ENCODE measurements at regions not wholly inside any gene's neighbourhood (a gene's known extent, or its start where the extent isn't known, plus 50 kb on each side); places are given as distances from the start of the nearest gene placed in this dataset.

DNA sequence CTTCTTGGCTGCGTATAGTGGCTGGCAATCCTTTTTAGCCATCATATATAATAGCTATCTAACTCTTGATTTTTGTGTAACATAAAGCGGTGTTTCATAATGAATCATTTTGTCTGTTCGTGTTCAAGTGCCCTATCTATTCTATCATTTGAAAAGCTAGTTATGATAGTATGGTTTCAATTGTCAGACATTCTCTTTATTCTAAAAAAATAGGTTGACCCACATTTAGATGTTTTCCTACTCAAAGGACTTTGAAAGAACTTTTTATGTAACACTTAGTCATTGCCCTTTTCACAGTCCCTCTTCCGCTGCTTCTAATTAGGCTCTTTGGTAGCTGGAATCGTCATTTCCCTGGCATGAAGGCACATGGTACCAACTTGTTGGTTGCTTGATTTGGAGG lies 272.2 kb upstream of the B3GALT2 start:
- WGBS, 2 experiments (ENCODE audit: insufficient coverage in 1 of 2, insufficient read length in 1 of 2), result 89 to 97% methylated on average over 3 to 5 of the region's 5 CpGs
- H3K27me3 ChIP-seq (ENCODE audit: control insufficient read depth, insufficient read depth, low read length, poor library complexity, severe bottlenecking), result no peaks in the 10 kb centered on the region

GRCh38 chr1:193457676-193458075 lies 271.3 kb upstream of the B3GALT2 start:
- 91 to 92% methylated on average over 9 of the region's 9 CpGs for WGBS, 2 experiments (ENCODE audit: insufficient coverage in 1 of 2, insufficient read length in 1 of 2)
- Histone ChIP-seq H3K4me3 (ENCODE audit: low read length) (no peak overlapping the region), H3K9me3 (ENCODE audit: control insufficient read depth, low read length) (no peaks in the 10 kb centered on the region), H3K36me3 (ENCODE audit: control insufficient read depth, insufficient read depth, low read length) (no peaks in the 10 kb centered on the region), H3K4me1 (ENCODE audit: control insufficient read depth, insufficient read depth, low read length) (peaks cover 14% of the 10 kb centered on the region), H3K9ac (ENCODE audit: extremely low read depth, low read length, poor library complexity, severe bottlenecking) (no peak overlapping the region), H3K27me3 (ENCODE audit: control insufficient read depth, insufficient read depth, low read length, poor library complexity, severe bottlenecking) (no peaks in the 10 kb centered on the region), H3K27ac (ENCODE audit: low read depth, low read length) (no peak overlapping the region)
- TF ChIP-seq CTCF (conservative IDR thresholded peaks at IDR 0.05), result no peak
- Mint-ChIP-seq H3K36me3 (ENCODE audit: low read depth) (no peaks in the 10 kb centered on the region), H3K4me3 (no peak overlapping the region), H3K27me3 (ENCODE audit: insufficient read depth) (no peaks in the 10 kb centered on the region), H3K27ac (no peak overlapping the region), H3K4me1 (peaks cover 29% of the 10 kb centered on the region), H3K9me3 (no peaks in the 10 kb centered on the region)
- DNase-seq, result no peak

More for the DNA sequence above, 272.2 kb upstream of the B3GALT2 start:
- Mint-ChIP-seq H3K9me3 (no peaks in the 10 kb centered on the region), H3K4me3 (no peak overlapping the region), H3K27me3 (ENCODE audit: insufficient read depth) (no peaks in the 10 kb centered on the region), H3K36me3 (ENCODE audit: low read depth) (no peaks in the 10 kb centered on the region), H3K4me1 (peaks cover 38% of the 10 kb centered on the region), H3K27ac (no peak overlapping the region)
- no peaks in the 10 kb centered on the region for H3K9me3 ChIP-seq (ENCODE audit: control insufficient read depth, low read length)
- no peak overlapping the region for H3K9ac ChIP-seq (ENCODE audit: extremely low read depth, low read length, poor library complexity, severe bottlenecking)
- no peak for TF ChIP-seq CTCF (conservative IDR thresholded peaks at IDR 0.05)
- H3K36me3 ChIP-seq (ENCODE audit: control insufficient read depth, insufficient read depth, low read length), result no peaks in the 10 kb centered on the region
- no peak overlapping the region for H3K27ac ChIP-seq (ENCODE audit: low read depth, low read length)
- DNase-seq, result no peak
- H3K4me1 ChIP-seq (ENCODE audit: control insufficient read depth, insufficient read depth, low read length), result peaks cover 20% of the 10 kb centered on the region
- no peak overlapping the region for H3K4me3 ChIP-seq (ENCODE audit: low read length)

GRCh38 chr1:193456811-193457280 lies 270.4 kb upstream of the B3GALT2 start:
- Mint-ChIP-seq H3K4me3 (no peak overlapping the region), H3K27me3 (ENCODE audit: insufficient read depth) (no peaks in the 10 kb centered on the region), H3K36me3 (ENCODE audit: low read depth) (no peaks in the 10 kb centered on the region), H3K27ac (no peak overlapping the region), H3K4me1 (peaks cover 26% of the 10 kb centered on the region), H3K9me3 (no peaks in the 10 kb centered on the region)
- no peaks in the 10 kb centered on the region for H3K9me3 ChIP-seq (ENCODE audit: control insufficient read depth, low read length)
- DNase-seq, result no peak
- no peak overlapping the region for H3K9ac ChIP-seq (ENCODE audit: extremely low read depth, low read length, poor library complexity, severe bottlenecking)
- no peak overlapping the region for H3K4me3 ChIP-seq (ENCODE audit: low read length)
- 100% methylated on average over 2 of the region's 2 CpGs; no CpG with 5 or more reads in 1 of the 2 experiments for WGBS, 2 experiments (ENCODE audit: insufficient coverage in 1 of 2, insufficient read length in 1 of 2)
- H3K27ac ChIP-seq (ENCODE audit: low read depth, low read length), result no peak overlapping the region
- peaks cover 8% of the 10 kb centered on the region for H3K4me1 ChIP-seq (ENCODE audit: control insufficient read depth, insufficient read depth, low read length)
- no peaks in the 10 kb centered on the region for H3K36me3 ChIP-seq (ENCODE audit: control insufficient read depth, insufficient read depth, low read length)
- H3K27me3 ChIP-seq (ENCODE audit: control insufficient read depth, insufficient read depth, low read length, poor library complexity, severe bottlenecking), result no peaks in the 10 kb centered on the region
- no peak for TF ChIP-seq CTCF (conservative IDR thresholded peaks at IDR 0.05)
